ENCODE measurements at regions not wholly inside any gene's neighbourhood (a gene's known extent, or its start where the extent isn't known, plus 50 kb on each side); places are given as distances from the start of the nearest gene placed in this dataset.

- TF ChIP-seq, protein P1, sequence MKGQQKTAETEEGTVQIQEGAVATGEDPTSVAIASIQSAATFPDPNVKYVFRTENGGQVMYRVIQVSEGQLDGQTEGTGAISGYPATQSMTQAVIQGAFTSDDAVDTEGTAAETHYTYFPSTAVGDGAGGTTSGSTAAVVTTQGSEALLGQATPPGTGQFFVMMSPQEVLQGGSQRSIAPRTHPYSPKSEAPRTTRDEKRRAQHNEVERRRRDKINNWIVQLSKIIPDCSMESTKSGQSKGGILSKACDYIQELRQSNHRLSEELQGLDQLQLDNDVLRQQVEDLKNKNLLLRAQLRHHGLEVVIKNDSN (IDR thresholded peaks at IDR 0.05): no peak
- no peak for TF ChIP-seq CREB1 (IDR thresholded peaks at IDR 0.05; ENCODE audit: low read depth)
- no peak for TF ChIP-seq YY1 (IDR thresholded peaks at IDR 0.05; ENCODE audit: low read depth)
- no peak for TF ChIP-seq EP300 (IDR thresholded peaks at IDR 0.05; ENCODE audit: borderline replicate concordance)
- no peak for TF ChIP-seq RAD21 (IDR thresholded peaks at IDR 0.05; ENCODE audit: low read depth)
- TF ChIP-seq TAF1 (IDR thresholded peaks at IDR 0.05; ENCODE audit: low read depth): no peak
- TF ChIP-seq TCF12 (IDR thresholded peaks at IDR 0.05; ENCODE audit: low read depth): no peak
- no peak for TF ChIP-seq FOXM1 (IDR thresholded peaks at IDR 0.05; ENCODE audit: borderline replicate concordance, low read depth)
- no peak for TF ChIP-seq TEAD4 (IDR thresholded peaks at IDR 0.05)
- TF ChIP-seq CEBPB (IDR thresholded peaks at IDR 0.05): no peak
- TF ChIP-seq EGR1 (IDR thresholded peaks at IDR 0.05): no peak
- TF ChIP-seq, protein P2, sequence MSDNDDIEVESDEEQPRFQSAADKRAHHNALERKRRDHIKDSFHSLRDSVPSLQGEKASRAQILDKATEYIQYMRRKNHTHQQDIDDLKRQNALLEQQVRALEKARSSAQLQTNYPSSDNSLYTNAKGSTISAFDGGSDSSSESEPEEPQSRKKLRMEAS (IDR thresholded peaks at IDR 0.05): no peak
- no peak for TF ChIP-seq NFIC (IDR thresholded peaks at IDR 0.05)
- TF ChIP-seq REST (IDR thresholded peaks at IDR 0.05; ENCODE audit: low read depth): no peak
- no peak for TF ChIP-seq ZBTB7A (IDR thresholded peaks at IDR 0.05; ENCODE audit: low read depth)
These were observed 870.7 kb downstream of the BRINP3 start for GRCh38 chr1:189606795-189607476.

- TF ChIP-seq TAF1 (IDR thresholded peaks at IDR 0.05; ENCODE audit: low read depth): no peak
- TF ChIP-seq ZBTB7A (IDR thresholded peaks at IDR 0.05; ENCODE audit: low read depth): no peak
These were observed 870.1 kb downstream of the BRINP3 start for GRCh38 chr1:189607477-189608096.

- TF ChIP-seq TEAD4 (IDR thresholded peaks at IDR 0.05): no peak
- TF ChIP-seq, protein P2 (IDR thresholded peaks at IDR 0.05): no peak
- no peak for TF ChIP-seq ZBTB7A (IDR thresholded peaks at IDR 0.05; ENCODE audit: low read depth)
- TF ChIP-seq NFIC (IDR thresholded peaks at IDR 0.05): no peak
- TF ChIP-seq CEBPB (IDR thresholded peaks at IDR 0.05): no peak
- TF ChIP-seq FOXM1 (IDR thresholded peaks at IDR 0.05; ENCODE audit: borderline replicate concordance, low read depth): no peak
- no peak for TF ChIP-seq TAF1 (IDR thresholded peaks at IDR 0.05; ENCODE audit: low read depth)
- TF ChIP-seq REST (IDR thresholded peaks at IDR 0.05; ENCODE audit: low read depth): no peak
- TF ChIP-seq EP300 (IDR thresholded peaks at IDR 0.05; ENCODE audit: borderline replicate concordance): no peak
These were observed 868.5 kb downstream of the BRINP3 start for GRCh38 chr1:189609167-189609566.

- TF ChIP-seq REST (IDR thresholded peaks at IDR 0.05; ENCODE audit: low read depth) (no peak), ZBTB7A (IDR thresholded peaks at IDR 0.05; ENCODE audit: low read depth) (no peak), RAD21 (IDR thresholded peaks at IDR 0.05; ENCODE audit: low read depth) (no peak), EGR1 (IDR thresholded peaks at IDR 0.05) (no peak), NFIC (IDR thresholded peaks at IDR 0.05) (no peak), TAF1 (IDR thresholded peaks at IDR 0.05; ENCODE audit: low read depth) (no peak), FOXM1 (IDR thresholded peaks at IDR 0.05; ENCODE audit: borderline replicate concordance, low read depth) (no peak), TCF12 (IDR thresholded peaks at IDR 0.05; ENCODE audit: low read depth) (no peak), CEBPB (IDR thresholded peaks at IDR 0.05) (no peak)
- TF ChIP-seq, protein P1 (IDR thresholded peaks at IDR 0.05): no peak
- TF ChIP-seq, protein P2 (IDR thresholded peaks at IDR 0.05): no peak
These were observed 860.8 kb downstream of the BRINP3 start for GRCh38 chr1:189616893-189617292.
